Activated T-cell treated with anti-CD3 and anti-CD28 coated beads for 24 hours (primary cell): ENCODE measurements at regions not wholly inside any gene's neighbourhood (a gene's known extent, or its start where the extent isn't known, plus 50 kb on each side); places are given as distances from the start of the nearest gene placed in this dataset.

Experiments
- DNase-seq: peaks from one replicate; pipeline ENCODE4 v3.0.0-alpha.2; 2020; ENCODE audit warnings: low read depth

- DNase-seq = no peak
These were observed 180.8 kb downstream of the HS3ST3B1 start for GRCh38 chr17:14481664-14482063.

DNA sequence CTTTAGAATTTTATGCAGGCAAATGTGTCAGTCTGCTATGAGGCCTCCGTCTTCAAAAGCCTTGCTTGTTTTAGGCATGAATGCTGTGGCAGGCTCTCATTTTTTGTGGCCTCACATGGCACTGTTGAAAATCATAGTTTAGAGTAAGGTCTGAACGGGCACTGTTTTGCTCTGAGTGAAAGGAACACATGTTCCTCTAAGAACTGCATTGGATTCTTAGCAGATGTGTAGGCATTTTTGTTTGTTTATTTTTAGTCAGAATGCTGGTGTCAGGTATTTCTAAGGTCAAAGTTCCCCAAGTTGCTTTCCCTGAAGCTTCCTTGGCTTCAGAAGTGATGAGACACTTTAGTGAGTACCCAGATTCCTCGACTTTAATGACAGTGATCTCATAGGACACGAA lies 173.7 kb downstream of the HS3ST3B1 start:
- DNase-seq = no peak

GRCh38 chr17:14471052-14471451 lies 170.2 kb downstream of the HS3ST3B1 start:
- no peak for DNase-seq

DNA sequence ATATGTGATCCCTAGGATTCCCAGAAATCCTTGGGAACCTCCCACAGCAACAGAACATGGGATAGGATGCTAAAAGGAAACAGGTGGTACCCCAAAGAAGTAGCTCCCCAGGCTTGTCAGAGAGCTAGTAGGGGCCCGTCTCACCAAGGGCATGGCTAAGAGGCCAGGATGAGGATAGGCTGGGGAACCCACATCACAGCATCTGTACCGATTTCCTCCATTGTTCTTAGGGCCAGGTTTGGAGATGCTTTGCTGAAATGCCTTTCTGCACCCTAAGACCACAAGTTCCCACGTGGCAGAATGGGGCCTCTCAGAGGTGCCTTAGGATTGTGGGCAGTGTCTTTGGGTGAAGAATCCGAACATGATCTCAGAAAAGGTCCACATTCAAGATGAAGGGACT lies 169.5 kb downstream of the HS3ST3B1 start:
- DNase-seq = no peak

DNA sequence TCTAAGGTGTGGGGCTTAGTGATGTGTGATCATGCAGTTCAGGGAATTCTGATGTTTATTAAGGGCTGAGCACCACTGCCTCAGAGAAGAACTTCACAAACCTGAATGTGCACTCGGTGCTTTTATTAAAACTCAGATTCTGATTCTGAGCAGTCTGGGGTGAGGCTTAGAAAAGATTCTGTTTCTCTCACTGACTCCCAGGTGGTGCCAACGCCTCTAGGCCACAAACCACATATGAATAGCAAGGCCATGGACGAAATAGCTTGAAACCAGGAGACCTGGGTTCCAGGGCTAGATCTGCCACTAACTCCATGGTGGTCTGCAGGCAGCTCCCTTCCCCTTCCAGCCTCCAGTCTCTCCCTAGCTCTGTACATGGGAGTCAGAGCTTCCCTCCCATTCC lies 169.1 kb downstream of the HS3ST3B1 start:
- DNase-seq = no peak

- no peak for DNase-seq
These were observed 168.0 kb downstream of the HS3ST3B1 start for GRCh38 chr17:14468858-14469257.

DNA sequence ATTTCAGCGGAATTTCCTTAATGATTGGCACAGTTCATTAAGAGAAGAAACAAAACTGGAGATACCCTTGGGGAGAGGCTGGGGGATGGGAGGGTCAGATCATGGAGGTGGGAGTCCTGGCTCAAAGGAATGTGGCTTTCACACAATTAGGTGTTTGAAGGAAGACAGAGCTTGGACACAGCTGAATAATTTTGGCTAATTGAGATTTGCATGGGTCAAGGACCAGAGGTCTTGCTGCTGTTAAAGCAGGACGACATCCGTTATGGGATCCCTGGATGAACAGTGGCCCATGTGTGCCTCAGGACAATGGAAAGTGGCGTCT lies 160.3 kb downstream of the HS3ST3B1 start:
- no peak for DNase-seq

DNA sequence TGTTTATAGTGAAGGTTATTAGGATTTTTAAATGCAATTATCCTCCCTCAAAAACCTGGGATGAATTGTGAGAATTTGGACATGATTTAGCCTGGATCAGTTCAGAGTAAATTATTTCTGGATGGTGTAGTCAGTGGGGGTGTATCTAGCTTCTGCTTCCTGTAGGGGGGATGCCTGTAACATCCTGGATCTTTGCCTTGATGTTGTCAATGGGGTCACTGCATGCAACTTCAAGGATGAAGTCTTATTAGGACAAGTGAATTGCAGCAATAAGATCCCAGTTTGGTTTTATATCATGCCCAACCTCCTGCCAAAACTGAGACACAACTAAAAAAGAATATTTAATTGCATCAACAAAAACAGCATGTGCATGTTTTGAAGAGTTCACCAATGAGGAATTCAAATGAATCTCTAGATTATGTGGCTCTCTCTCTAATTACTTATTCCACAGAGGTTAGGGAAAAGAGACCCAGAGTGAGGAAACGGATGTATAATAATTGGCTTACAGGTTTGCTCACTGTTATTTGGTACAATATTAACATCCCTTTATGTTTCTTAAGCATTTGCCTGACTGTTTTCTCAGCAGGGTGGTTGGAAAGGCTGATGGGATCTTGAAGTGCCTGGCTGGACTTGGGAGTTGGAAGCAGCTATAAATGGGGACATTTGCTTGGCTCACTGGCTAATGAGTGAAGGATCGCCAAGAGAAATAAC lies 159.8 kb downstream of the HS3ST3B1 start:
- DNase-seq = no peak

- no peak for DNase-seq
These were observed 159.1 kb downstream of the HS3ST3B1 start for GRCh38 chr17:14459955-14460354.

GRCh38 chr17:14458724-14459123 lies 157.8 kb downstream of the HS3ST3B1 start:
- no peak for DNase-seq

GRCh38 chr17:14454746-14455145 lies 153.9 kb downstream of the HS3ST3B1 start:
- no peak for DNase-seq

DNA sequence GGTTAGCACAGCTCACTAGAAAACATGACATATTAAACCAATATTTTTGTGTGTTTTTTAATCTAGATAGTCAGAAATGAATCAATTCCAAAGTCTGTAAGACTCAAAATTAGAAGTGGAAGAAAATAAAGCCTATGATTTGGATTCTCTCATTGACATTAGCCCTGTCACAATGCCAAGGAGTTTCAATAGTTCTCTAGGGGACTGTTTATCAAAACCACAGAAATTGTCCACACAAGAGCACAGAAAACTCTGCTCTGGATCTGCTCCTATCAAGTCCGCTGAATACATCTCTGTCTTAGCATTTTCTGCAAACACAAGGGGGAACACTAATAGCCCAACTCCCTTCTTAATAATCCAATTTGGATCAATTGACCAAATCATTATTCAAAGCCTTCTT lies 152.0 kb downstream of the HS3ST3B1 start:
- no peak for DNase-seq

DNA sequence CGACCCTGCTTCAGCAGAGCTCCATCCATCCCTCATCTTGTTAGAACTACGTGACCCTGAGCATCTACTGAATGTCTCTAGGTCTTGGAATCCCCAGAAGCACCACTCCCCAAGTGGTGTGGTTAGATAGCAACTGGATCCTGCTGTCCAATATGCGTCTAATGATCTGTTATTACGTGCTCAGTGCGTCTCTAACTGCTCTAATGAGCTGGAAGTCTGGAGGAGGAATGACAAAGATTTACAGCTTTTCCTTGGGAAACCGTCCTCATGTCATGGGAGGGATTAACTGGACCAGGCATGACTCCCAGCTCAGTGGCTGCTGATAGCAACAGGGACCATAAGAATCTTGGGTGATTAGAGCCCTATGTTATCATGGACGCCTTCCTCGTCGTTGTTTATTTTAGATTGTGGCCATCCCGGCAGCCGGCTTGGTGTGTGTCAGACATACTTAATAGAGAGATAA lies 150.9 kb downstream of the HS3ST3B1 start:
- DNase-seq = no peak

DNA sequence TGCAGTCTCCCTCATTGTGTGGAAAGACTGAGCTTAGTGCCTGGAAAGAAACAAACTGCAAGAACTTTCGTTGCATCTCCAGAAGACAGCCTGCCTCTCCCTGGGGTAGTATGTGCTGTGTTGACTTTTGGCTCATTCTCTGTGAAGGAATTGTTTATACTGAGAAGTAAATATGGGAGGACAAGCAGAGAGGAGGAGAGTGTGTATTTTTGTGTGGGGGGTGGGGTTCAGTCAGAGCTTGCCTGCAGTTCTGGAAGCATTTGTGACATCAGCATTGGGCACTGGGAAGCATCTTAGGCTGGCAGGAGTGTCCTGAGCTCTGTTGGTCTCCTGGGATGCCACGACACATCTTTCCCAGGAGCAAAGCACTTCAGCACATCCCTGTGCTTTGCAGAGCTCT lies 147.9 kb downstream of the HS3ST3B1 start:
- no peak for DNase-seq

GRCh38 chr17:14446825-14447224 lies 145.9 kb downstream of the HS3ST3B1 start:
- DNase-seq = no peak

GRCh38 chr17:14444915-14445314 lies 144.0 kb downstream of the HS3ST3B1 start:
- DNase-seq = no peak

GRCh38 chr17:14442798-14443528 lies 142.1 kb downstream of the HS3ST3B1 start:
- no peak for DNase-seq

DNA sequence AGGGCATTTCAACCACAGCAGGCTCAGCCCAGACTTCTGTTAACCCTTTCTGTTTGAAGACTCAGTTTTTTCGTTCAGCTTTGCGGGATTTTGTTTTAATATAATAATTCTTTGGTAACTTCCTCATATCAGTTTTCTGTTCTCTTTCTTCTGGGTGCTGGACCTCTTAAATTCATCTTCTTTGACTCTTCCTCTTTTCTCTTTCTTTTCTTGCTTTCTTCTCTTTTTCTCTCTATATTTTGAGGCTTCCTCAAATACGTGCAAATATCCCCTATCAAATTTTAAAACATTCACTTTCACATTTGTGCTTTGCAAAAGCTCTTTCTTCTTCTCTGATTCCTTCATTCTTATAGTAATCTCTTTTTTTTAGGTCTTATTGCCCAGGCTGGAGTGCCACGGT lies 136.3 kb downstream of the HS3ST3B1 start:
- no peak for DNase-seq

GRCh38 chr17:14436266-14436665 lies 135.4 kb downstream of the HS3ST3B1 start:
- no peak for DNase-seq

GRCh38 chr17:14434506-14434905 lies 133.6 kb downstream of the HS3ST3B1 start:
- no peak for DNase-seq

DNA sequence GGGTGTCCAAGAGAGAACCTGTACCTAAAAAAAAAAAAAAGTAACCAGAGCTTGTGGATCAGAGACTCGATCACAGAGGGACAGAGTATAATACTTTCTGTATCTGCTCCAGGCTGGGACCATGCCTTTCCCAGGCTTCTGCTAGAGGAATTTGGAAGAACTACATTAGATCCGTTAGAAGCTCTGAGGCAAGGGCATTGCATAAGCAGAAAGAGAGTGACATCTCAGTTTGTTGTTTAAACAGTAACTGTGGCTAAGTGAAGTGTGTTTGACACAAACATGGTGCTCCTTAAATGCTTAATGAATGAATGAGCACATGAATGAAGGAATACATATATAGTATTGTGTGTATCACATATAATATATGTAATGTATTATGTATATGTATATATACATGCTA lies 131.2 kb downstream of the HS3ST3B1 start:
- no peak for DNase-seq

DNA sequence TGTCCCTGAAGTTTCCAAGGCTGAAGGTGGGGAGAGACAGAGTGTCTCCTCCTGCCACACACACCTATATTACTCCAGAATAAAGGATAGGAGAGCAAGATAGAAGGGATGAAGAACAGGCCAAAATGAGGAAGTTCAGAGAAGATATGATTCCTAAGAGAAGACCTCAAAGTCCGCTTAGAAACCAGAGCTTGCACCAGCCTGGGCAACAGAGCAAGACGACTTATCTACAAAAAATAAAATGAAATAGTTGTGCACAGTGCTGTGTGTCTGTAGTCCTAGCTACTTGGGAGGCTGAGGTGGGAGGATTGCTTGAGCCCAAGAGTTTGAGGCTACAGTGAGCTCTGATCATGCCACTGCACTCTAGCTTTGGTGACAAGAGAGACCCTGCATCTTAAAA lies 128.2 kb downstream of the HS3ST3B1 start:
- no peak for DNase-seq

DNA sequence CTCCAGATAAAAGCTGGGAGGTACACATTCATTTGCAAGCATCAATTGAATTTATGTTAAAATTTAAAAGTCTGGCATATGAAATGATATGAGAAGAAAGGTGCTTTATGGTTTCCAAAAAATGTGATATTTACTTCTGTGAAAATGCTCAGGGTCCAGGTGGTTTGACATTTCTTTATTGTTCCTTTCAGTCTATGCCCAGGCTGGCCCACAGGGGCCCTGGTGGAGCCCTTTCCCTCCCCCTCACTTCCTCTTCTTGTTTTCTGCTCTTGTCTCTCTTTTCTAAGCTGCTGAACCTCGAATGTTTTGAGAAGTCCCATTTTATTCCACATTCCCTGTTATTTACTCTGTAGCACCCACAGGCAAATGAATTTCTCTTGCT lies 127.8 kb downstream of the HS3ST3B1 start:
- DNase-seq = peak; percentile 12
